NCI-H524 treated with DMSO at 0.1 percent for 48 hours (cell line): ENCODE measurements at regions not wholly inside any gene's neighbourhood (a gene's known extent, or its start where the extent isn't known, plus 50 kb on each side); places are given as distances from the start of the nearest gene placed in this dataset.
A peak's percentile ranks its signal among the peaks of the same experiment; 100 is the strongest.
"Not testable (repeated sequence)": the region's sequence is repeated elsewhere in the genome, so short reads cannot be mapped to it uniquely, and the experiment has no call there.

Experiments
- DNase-seq: peaks from one replicate; lab custom pipeline; 2025; lab: John Stamatoyannopoulos, UW

DNA sequence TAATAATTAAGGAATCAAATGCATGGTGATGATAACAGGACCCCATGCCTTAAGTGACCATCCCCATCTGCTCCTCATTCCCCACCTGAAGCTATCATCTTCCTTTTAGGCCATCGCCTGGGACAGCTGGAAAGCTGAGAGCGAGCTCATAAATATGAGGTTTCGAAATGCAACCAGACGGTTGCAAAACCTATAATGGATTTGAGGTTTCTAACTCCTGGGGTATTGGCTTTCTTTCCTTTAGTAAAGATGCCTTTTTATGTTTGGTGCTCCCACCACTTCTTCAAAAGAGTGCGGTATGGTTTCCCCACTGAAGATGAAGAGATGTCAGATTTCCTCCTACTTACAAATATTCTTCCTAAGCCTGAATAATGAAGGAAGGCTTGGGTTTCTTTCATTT, 1589.5 kb upstream of the PIK3C3 start:
- no peak for DNase-seq

DNA sequence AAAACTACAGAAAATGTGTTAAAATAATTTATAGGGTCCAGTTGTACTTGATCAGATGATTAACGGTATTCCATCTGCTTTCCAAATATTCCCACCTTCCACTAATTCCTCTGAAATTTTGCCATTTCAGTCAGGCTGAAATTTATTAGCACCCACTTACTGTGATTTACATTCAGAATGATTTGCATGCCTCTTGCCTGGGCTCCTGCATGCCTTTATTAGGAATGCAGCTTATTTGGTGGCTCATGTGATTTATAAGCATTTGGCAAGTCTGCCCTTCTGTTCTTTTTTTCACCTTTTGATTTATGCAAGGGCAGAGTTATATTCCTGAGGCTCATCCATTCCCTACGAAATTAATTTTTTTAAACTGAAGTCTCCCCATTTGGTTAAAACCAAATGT, 1594.5 kb upstream of the PIK3C3 start:
- no peak for DNase-seq

DNA sequence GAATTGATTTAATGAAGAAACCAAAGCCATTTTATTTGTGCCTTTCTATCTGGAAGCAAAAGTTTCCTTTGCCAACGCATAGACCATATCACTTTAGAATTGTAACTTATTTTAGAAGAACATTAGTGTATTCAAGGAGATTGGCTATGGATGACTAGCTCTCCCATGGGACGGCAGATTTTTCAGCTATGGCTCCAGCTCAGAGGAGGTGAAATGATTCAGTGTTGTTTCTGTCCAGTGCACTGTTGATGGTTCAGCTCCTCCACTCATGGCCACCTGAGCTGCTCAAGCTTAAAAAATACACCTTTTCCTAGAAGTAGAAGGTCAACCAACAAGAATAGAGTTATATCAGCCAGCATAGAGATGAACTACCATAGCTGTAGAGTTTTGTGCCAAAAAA, 1597.5 kb upstream of the PIK3C3 start:
- DNase-seq, result no peak

DNA sequence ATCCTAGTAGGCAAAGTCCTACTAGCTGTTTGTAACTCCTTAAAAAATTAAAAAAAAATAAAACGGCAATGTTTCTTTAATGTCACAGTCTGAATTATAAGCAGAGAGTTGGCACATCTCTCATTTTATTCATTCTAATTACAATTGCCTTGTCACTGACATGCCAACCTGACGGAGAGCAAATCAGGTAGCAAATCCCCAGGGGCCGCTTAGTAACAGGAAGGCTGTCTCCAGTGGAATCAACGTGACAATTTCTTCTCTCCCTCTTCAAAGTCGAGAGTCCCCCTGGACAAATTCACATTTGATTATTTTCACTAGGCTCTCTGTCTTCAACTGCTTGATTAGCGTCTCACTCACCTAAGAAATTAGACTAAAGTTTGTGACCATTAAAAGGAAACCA, 1598.9 kb upstream of the PIK3C3 start:
- DNase-seq, result no peak

DNA sequence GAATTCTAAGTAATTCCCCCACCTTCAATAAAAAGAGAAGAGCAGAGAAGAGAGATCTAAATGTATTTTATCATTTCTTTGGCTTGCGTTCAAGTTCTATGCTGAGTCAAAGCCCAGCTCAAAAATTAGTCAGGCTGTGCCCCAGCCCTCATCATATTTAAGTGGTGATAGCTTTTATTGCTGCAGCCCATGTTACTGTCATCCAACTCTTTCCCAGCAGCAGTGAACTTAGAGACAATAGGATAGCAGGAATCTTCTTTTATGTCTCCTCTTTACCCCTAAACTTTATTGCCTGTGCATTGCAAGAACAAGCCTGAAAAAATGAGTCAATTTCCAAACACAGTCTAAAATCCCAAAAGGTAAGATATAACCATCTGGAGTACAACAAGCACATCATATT, 1599.3 kb upstream of the PIK3C3 start:
- DNase-seq, result no peak

DNA sequence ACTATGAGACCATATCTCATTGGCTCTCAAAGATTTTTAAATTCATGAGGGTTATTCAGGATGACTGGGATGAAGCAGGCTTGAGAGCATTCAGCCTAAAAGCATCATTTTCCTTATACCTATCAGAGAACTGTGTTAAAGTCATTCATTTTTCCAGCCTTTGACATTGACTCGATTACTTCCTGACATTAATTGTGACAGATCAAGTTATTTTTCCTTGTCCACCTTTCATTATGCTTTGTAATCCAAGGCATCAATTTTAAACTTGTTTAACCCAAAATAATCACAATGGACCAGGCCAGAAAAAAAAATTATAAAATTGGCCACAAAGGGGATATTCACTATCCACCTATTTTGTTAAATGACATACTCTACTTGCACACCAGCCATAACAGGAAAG, 1606.8 kb upstream of the PIK3C3 start:
- no peak for DNase-seq

DNA sequence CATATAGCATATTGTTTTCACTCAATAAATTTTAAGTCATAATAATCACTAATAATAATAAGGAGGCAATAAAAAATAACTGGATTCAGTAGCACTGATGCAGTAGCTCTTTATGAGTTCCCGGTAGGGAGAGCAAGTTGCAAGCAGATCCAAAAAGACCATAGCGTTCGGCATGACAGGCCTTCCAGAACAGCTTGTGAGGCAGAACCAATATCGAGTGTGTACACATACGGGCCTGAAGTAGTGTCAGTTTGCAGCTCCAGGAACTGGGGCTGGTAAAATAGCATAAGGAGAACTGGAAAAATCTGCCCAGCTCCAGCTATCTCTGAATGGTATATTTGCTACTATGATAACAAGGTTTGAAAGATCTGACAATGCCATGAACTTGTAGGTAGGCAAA, 1607.8 kb upstream of the PIK3C3 start:
- no peak for DNase-seq

DNA sequence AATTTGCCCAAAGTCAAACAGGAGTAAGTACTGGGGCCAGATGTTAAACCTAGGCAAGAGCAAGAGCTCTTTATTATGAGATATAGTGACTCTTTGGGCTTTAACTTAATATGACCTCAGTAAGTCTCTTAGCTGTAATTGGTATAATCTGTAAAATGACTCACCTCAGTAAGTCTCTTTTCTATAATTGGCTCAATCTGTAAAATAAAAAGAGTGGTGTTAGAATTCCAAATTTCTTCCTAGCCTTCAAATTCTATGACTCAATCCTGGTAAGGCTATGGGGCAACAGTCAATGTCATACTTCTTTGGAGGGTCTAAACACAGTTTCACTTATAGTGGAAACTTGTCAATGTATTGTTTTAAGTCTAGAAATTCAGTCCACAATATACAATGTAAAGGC, 1608.9 kb upstream of the PIK3C3 start:
- DNase-seq, result no peak

DNA sequence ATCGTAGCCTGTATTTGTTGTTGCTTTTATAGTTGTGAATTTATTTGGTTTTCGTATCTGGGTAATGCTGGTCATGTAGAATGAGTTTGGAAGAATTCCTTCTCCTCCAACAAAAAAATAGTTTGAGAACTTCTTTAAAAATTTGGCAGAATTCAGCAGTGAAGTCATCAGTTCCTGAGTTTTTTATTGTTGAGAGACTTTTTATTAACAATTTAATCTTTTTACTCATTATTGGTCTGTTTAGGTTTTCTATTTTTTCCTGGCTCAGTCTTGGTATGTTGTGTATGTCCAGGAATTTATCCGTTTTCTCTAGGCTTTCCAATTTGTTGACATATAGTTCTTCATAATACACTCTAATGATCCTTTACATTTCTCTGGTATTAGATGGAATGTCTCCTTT, 1613.3 kb upstream of the PIK3C3 start:
- DNase-seq, result no peak

DNA sequence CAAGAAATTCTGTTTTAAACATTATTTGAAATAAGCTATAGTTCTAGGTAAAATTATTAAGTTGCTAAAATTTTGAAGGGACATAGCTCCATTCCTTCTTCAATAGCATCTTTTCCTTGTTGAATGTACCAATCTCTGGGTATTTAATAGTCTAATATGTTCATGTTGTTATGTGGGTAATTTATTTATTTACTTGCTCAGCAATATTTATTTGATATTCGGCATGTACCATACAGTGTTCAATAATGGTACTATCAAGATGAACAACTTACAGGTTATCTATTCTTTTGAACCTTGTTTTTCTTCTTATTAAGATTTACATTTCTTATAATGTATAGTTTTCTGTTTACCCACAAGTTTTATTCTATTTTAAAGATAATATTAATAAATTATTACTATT, 1616.8 kb upstream of the PIK3C3 start:
- DNase-seq, result no peak

DNA sequence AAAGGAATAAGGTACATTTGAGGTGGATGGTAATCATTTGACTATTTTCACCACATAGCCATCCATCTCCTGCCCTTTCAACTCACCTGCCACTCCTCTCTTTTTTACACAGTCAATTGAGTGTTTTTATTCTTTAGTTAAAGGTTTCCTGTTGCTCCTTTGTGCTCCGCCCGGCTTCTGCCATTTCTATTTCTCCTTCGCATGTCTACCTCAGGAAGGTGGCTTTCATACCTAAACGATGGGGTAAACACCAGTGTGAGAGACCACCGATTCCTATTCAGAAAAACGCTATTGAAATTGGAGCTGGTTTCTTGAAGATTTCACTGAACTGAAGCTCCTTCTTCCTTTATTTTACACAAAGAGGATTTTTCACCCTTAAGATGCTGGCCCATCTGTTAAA, 1628.0 kb upstream of the PIK3C3 start:
- peak; percentile 38 for DNase-seq

DNA sequence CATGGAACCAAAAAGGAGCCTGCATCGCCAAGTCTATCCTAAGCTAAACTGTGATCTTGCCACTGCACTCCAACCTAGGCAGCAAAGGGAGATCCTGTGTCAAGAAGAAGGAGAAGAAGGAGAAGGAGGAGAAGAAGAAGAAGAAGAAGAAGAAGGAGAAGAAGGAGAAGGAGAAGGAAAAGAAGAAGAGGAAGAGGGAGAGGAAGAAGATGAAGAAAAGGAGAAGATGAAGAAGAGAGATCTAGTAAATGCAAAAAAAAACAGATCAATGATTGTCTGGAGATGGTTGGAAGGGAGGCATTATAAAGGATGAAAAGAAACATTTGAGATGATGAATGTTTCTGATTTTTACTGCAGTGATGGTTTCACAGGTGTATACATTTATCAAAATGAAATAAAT, 1629.0 kb upstream of the PIK3C3 start:
- no peak for DNase-seq

DNA sequence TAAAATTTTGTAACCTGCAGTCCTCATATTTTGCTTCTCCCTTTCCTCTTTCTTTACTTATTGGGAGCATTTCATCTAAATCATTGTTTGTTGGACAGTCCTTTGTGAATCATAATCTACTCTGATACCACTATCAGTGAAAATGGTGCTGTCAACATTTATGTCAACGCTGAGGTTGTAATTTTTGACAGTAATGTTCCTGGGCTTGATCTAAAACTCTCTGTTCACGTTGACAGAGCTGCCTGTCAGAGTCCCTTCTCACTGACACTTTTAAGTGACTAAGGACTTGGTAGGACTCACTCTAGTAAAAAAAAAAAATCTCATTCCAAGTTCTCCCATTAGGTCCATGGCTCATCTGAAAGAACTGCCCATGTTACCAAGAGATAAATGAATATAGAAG, 1640.8 kb upstream of the PIK3C3 start:
- DNase-seq, result no peak

DNA sequence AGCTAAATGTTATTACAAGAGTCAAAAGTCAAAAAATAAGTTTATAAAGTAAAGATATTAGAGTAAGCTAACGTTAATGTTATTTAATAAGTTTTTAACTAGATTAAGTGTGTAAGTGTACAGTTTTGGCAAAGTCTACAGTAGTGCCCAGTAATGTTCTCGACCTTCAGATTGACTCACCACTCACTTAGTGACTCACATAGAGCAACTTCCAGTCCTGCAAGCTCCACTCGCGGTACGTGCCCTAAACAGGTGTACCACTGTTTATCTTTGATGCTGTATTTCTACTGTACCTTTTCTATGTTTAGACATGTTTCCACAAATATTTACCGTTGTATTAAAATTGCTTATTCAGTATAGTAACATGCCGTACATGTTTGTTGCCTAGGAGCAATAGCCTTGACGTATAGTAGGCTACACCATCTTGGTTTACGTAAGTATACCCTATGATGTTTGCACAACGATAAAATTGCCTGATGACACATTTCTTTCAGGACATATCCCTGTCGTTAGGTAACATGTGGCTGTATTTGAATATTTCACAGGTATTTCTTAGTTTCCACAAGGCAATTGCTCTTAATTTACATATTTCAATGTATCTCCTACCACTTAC, 1641.9 kb upstream of the PIK3C3 start:
- no peak for DNase-seq

DNA sequence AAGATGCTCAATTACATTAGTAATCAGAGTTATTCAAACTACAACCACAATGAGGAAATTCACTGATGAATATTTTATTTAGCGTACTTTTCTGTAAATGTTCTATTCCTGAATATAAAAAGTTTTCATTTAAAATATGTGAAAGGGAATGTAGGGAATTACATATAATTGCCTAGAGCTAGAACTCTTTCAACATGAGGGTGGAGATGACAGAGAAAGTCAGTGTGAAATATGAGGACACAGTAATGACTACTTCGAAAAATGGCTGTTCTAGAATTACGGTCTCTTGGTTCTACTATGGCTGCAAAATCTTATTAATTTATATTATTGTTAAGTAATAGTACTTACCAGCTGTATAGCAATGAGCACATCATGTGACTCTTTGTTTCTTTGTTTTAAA, 1647.4 kb upstream of the PIK3C3 start:
- DNase-seq, result no peak

DNA sequence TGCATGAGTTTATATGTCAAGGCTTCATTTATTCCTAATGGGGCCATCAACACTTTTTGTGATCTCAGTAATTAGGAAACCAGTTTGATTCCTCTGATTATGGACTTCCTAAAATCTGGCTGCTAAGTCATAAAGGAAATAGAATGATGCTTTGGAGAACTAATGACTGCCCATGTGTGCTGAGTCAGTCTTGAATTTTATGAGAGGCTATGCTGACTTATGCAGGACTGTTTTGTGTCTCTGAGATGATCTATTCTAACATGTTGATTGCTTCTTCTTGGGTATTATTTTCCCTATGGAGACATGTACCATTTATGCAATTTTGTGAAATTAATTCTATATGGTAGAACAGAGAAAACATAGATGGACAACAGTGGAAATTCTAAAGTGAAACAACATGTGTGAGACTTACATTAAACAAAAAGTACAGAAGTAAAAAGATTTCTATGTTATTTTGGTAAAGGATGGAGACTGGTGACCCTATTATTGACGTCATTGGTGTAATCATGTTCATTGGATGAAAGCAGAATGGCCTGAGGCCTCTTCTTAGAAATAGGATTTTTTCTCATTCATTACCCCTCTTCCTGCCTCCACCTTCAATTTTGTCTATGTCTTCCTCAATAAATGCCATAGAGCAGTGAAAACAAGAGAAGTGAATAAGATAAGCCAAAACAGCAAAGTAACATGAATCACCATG, 1658.2 kb upstream of the PIK3C3 start:
- no peak for DNase-seq

DNA sequence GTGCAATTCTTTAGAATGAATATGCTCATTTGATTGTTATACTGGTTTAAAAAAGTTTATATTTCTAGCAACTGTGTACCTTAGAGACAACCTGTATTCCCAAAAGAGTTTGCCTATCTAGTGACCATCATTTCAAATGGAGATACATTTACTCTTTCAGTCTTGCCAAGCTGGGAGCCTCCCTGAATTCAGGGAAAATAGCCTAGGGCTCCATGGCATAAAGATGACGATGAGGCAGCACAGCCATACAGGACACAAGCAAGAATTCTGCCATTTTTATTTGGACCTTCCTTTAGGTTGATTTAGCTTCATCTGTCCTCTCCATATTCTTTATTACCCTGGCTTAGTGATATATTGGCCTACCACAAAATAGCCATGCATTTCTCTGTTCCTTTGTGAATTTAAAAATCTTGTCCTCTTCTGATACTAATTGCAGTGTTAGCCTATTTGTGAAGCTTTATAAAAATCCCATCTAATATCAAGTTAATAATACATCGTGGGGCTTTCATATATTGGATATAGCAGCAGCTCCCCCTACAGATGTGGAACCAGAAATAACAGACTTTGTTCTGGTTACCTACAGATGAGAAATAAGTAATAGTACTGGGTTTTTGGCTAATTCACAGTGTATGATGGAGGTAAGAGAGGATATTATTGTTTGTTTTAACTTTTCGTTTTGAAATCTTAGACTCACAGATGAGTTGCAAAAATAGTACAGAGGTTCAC, 1661.9 kb upstream of the PIK3C3 start:
- no peak for DNase-seq

DNA sequence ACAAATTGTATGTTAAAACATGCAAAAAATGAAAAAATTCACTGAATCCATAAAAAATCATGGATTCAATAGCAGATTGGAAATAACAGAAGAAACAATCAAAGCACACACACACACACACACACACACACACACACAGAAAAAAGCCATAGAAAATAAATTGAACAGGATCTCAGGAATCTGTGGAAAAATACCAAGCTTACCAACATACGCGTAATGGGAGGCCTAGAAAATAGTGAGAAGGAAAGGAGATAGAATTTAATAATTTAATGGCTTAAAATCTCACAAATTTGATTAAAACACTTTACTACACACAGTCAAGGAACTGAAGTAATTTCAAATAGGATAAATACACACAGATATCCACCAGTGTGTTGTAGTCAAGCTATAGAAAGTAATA, 1671.5 kb upstream of the PIK3C3 start:
- DNase-seq, result no peak

DNA sequence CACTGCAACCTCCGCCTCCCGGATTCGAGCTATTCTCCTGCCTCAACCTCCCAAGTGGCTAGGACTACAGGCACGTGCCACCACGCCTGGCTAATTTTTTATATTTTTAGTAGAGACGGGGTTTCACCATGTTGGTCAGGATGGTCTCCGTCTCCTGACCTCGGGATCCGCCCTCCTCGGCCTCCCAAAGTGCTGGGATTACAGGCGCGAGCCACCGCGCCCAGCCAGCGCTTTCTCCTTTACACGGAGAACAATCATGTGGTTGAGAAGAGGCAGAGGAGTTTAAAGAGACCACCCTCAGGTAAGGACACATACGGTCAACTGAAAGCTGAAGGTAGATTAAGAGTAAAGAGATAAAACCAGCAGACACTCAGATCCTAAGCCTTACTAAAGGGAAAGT, 1673.7 kb upstream of the PIK3C3 start:
- not testable (repeated sequence) for DNase-seq

DNA sequence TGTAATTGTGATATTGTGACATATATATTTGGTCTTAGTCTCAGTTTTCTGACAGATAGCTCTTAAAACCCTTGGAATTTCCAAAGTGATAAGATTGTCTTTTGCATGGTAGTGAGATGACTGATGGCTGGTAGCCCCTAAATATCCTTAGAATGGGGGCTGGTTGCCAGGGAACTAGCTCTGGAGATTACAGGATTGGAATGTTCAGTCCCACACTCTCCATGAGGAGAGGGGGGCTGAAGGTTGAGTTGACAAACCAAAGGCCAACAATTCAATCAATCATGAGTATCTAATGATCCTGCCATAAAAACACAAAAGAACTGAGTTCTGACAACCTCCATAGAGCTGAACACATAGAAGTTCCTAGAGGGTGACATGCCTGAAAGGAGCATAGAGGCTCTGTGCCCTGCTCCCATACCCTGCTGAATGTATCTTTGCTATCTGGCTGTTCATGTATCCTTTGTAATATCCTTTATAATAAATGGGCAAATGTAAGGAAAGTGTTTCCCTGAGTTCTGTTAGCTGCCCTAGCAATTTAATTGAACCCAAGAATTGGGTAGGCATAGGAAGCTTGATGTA, 1680.3 kb upstream of the PIK3C3 start:
- no peak for DNase-seq

DNA sequence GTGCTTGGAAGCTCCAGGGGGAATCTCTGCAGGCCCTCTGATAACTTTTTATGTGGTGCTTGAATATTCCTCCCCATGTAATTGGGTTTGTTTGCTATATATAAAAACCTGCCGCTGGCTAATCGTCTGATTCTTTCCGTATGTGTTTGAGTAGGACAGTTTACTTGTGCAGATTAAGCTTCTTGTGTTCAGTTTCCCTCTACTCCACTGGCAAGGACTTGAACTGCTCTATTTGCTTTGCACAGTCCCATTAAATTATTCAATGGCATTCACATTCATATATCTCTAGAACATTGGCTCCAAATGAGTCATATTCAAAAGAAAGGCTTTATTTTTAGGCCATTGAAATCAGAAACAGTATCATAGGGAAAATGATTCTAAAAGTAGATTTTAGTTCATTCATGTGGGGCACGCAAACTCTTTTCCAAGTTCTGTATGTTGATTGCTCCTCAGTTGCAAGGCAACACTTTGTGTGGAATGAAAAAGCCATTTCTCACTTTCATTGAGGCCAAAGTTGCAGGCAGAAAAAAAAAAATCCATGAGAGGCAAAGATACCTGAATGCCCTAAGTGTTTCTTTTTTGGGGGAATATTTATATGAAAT, 1682.3 kb upstream of the PIK3C3 start:
- no peak for DNase-seq

DNA sequence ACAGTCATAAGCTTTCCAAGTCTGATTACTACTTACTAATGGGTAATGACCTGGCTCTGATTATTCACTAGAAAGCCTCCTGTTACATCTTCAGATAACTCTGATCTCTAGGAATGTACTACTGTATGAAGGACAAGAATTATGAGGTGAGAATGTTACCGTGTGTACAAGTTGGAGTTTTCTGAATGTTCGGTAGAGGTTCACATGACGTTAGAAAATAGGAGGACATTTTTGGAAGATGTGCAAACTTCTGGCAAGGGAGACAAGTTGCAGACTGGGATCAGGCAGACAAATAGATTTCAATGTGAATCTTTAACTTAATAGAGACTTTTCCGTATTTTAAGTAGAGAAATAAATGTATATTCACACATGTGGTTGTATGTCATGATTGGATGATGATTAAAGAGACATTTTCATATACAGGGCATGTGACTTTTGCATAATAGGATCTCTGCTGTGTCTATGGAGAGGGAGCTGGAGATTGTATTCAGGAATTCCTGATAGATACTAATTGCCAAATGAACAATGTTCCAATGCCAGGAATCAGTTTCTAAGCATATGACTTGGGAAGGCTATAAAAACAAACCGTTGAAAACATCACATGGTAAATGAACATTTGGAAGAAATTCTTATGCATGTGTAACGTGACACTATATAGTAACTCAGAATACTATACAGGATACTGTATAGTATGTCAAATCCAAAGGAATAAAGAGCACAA, 1695.8 kb upstream of the PIK3C3 start:
- no peak for DNase-seq
